ENCODE measurements at regions not wholly inside any gene's neighbourhood (a gene's known extent, or its start where the extent isn't known, plus 50 kb on each side); places are given as distances from the start of the nearest gene placed in this dataset.

GRCh38 chr6:28807682-28808280 lies 116.0 kb downstream of the TRIM27 start:
- TF ChIP-seq EZH2 (IDR thresholded peaks at IDR 0.05; ENCODE audit: borderline replicate concordance, insufficient read depth, low read depth, low read length, poor library complexity, severe bottlenecking) (no peak), CTCF (IDR thresholded peaks at IDR 0.05) (no peak)

All from B cell (primary cell).